OCI-LY3 (cell line): ENCODE measurements at regions not wholly inside any gene's neighbourhood (a gene's known extent, or its start where the extent isn't known, plus 50 kb on each side); places are given as distances from the start of the nearest gene placed in this dataset.

ENCODE experiments used
- CTCF ChIP-seq: fragments of 200-600, 300-600 bp; sonication (generic); IDR thresholded peaks from 2 replicates; pipeline ENCODE4 v1.5.1; 2014; ENCODE audit warnings: antibody characterized with exemption, low read length, low read depth
- EZH2phosphoT487 ChIP-seq: fragments of 200-600 bp; shearing (Covaris generic); IDR thresholded peaks from 2 replicates; pipeline ENCODE4 v1.6.1; 2018; ENCODE audit warnings: antibody characterized with exemption, mixed run types, low read depth

- no peak for TF ChIP-seq CTCF
- no peak for TF ChIP-seq EZH2phosphoT487
Observed at GRCh38 chr9:16996901-16997491, 126.5 kb upstream of the BNC2 start.
